ENCODE measurements at regions not wholly inside any gene's neighbourhood (a gene's known extent, or its start where the extent isn't known, plus 50 kb on each side); places are given as distances from the start of the nearest gene placed in this dataset.

- Histone ChIP-seq H3K9me3 (no peaks in the 10 kb centered on the region), H3K36me3 (no peaks in the 10 kb centered on the region), H3K27me3 (no peaks in the 10 kb centered on the region), H3K4me1 (no peaks in the 10 kb centered on the region), H3K27ac (no peak overlapping the region), H3K4me3 (replicated peaks in 1 of 3) (no peak overlapping the region)
- TF ChIP-seq, protein P1, sequence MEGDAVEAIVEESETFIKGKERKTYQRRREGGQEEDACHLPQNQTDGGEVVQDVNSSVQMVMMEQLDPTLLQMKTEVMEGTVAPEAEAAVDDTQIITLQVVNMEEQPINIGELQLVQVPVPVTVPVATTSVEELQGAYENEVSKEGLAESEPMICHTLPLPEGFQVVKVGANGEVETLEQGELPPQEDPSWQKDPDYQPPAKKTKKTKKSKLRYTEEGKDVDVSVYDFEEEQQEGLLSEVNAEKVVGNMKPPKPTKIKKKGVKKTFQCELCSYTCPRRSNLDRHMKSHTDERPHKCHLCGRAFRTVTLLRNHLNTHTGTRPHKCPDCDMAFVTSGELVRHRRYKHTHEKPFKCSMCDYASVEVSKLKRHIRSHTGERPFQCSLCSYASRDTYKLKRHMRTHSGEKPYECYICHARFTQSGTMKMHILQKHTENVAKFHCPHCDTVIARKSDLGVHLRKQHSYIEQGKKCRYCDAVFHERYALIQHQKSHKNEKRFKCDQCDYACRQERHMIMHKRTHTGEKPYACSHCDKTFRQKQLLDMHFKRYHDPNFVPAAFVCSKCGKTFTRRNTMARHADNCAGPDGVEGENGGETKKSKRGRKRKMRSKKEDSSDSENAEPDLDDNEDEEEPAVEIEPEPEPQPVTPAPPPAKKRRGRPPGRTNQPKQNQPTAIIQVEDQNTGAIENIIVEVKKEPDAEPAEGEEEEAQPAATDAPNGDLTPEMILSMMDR (IDR thresholded peaks at IDR 0.05) = no peak
- TF ChIP-seq POLR2A (IDR thresholded peaks at IDR 0.05) = no peak
- intact Hi-C loops (cut with DNase I) = no loop called here
- DNase-seq = no peak
- 75 to 86% methylated on average over 1 of the region's 1 CpG for WGBS, 2 donors
These were observed 522.9 kb downstream of the FLRT2 start for GRCh38 chr14:86052868-86053267.

DNA sequence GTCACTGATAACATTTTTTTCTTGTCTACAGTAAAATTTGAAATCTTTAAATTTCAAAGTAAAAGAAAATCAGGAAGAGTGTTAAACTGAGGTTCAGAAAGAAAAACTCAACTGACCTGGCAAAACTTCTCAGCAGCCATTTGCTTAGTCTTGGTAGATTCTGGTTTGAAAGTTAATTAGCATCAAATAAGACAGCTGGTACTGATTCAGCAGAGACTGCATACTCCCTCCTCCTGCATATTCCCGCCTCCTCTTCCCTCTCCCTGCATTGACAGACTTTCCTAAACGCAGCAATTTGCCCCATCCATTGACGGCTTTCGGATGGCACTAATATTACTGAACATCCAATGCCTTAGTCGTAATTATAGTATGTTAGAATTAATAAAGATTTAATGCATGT lies 520.8 kb downstream of the FLRT2 start:
- TF ChIP-seq POLR2A (IDR thresholded peaks at IDR 0.05) = no peak
- TF ChIP-seq, protein P1 (IDR thresholded peaks at IDR 0.05) = no peak
- no peak for DNase-seq
- H3K27me3 ChIP-seq = no peaks in the 10 kb centered on the region
- no peak overlapping the region for H3K27ac ChIP-seq
- no peaks in the 10 kb centered on the region for H3K4me1 ChIP-seq
- WGBS, 2 donors = 93 to 94% methylated on average over 5 of the region's 5 CpGs
- H3K9me3 ChIP-seq = no peaks in the 10 kb centered on the region
- H3K36me3 ChIP-seq = no peaks in the 10 kb centered on the region
- intact Hi-C loops (cut with DNase I) = no loop called here
- H3K4me3 ChIP-seq (replicated peaks in 1 of 3) = no peak overlapping the region

- Histone ChIP-seq H3K27ac (no peak overlapping the region), H3K4me3 (replicated peaks in 1 of 3) (no peak overlapping the region), H3K9me3 (no peaks in the 10 kb centered on the region), H3K4me1 (no peaks in the 10 kb centered on the region), H3K27me3 (no peaks in the 10 kb centered on the region), H3K36me3 (no peaks in the 10 kb centered on the region)
- intact Hi-C loops (cut with DNase I) = no loop called here
- 88 to 90% methylated on average over 2 of the region's 2 CpGs for WGBS, 2 donors
- DNase-seq = no peak
- no peak for TF ChIP-seq POLR2A (IDR thresholded peaks at IDR 0.05)
- TF ChIP-seq, protein P1 (IDR thresholded peaks at IDR 0.05) = no peak
These were observed 520.2 kb downstream of the FLRT2 start for GRCh38 chr14:86050072-86050683.

DNA sequence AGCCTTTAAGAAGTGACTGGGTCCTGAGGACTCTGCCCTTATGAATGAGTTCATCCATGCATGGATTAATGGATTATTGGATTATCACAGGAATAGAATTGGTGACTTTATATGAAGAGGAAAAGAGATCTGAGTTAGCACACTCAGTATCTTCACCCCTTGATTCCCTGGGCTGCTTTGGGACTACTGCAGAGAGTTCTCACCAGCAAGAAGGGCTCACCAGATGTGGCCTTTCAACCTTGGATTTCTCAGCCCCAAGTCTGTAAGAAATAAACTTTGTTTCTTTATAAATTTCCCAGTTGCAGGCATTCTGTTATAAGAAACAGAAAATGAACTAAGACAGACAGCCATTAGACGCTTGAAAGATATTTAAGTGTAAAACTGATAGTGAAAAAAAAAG lies 509.2 kb downstream of the FLRT2 start:
- WGBS, 2 donors = 87 to 94% methylated on average over 1 of the region's 1 CpG
- H3K4me3 ChIP-seq (replicated peaks in 1 of 3) = no peak overlapping the region
- TF ChIP-seq, protein P1 (IDR thresholded peaks at IDR 0.05) = no peak
- TF ChIP-seq POLR2A (IDR thresholded peaks at IDR 0.05) = no peak

DNA sequence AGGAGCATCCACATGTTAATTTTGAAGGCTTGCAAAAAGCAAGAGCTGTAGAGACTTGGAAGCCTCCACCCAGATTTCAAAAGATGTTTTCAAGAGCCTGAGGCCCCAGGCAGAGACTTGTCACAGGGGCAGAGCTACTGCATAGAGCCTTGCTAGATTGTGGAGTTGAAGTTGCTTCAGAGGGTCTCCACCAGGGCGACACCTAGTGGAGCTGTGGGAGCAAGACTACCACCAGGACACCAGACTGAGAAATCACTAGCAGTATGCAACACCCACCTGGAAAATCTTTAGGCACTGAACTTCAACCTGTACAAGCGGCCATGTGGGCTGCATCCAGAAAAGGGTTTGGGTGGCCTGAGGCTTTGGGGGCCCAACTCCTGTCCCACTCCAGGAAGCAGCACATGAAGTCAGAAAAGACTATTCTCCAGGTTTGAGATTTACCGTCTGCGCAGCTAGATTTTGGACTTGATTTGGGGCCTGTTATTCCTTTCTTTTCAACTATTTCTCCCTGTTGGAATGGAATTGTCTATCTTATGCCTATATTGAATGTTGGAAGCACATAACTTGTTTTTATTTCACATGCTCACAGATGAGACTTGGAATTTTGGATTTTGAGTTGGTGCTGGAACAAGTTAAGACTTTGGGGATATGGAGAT lies 508.6 kb downstream of the FLRT2 start:
- peak; percentile 23 to 40 for DNase-seq
- no peak overlapping the region for H3K27ac ChIP-seq
- WGBS, 2 donors = 62 to 73% methylated on average over 4 of the region's 4 CpGs
- no peak overlapping the region for H3K4me3 ChIP-seq (replicated peaks in 1 of 3)
- H3K4me1 ChIP-seq = no peaks in the 10 kb centered on the region
- no peaks in the 10 kb centered on the region for H3K36me3 ChIP-seq
- intact Hi-C loops (cut with DNase I) = no loop called here
- H3K9me3 ChIP-seq = no peaks in the 10 kb centered on the region
- TF ChIP-seq POLR2A (IDR thresholded peaks at IDR 0.05) = no peak
- TF ChIP-seq, protein P1 (IDR thresholded peaks at IDR 0.05) = peak in 4 of 6 experiments; percentile 35 to 61 (median 43)
- H3K27me3 ChIP-seq = no peaks in the 10 kb centered on the region

More for the DNA sequence above, 509.2 kb downstream of the FLRT2 start:
- Histone ChIP-seq H3K9me3 (no peaks in the 10 kb centered on the region), H3K27me3 (no peaks in the 10 kb centered on the region), H3K4me1 (no peaks in the 10 kb centered on the region), H3K36me3 (no peaks in the 10 kb centered on the region), H3K27ac (no peak overlapping the region)
- intact Hi-C loops (cut with DNase I) = no loop called here
- no peak for DNase-seq

Measured in thyroid gland (tissue), 4 donors.